MM.1S (cell line): ENCODE measurements at regions not wholly inside any gene's neighbourhood (a gene's known extent, or its start where the extent isn't known, plus 50 kb on each side); places are given as distances from the start of the nearest gene placed in this dataset.

Experiments
- DNase-seq: peaks from one replicate; pipeline ENCODE4 v3.0.0-alpha.2; 2015
- H2AFZ ChIP-seq: fragments of 300-600 bp; sonication (generic); 2 replicates; pipeline ENCODE4 v1.6.0; 2016; ENCODE audit warnings: antibody characterized with exemption, low read length
- H3F3A ChIP-seq: fragments of 300-600 bp; sonication (generic); 2 replicates; pipeline ENCODE4 v1.6.1; 2016; ENCODE audit warnings: mild to moderate bottlenecking, antibody characterized with exemption, low read length, moderate library complexity, mixed read lengths; ENCODE audit not compliant: insufficient read depth
- H3K27ac ChIP-seq: fragments of 300-600 bp; sonication (generic); 2 replicates; pipeline ENCODE4 v1.5.1; 2016; ENCODE audit warnings: mild to moderate bottlenecking, low read length
- H3K27me3 ChIP-seq: fragments of 300-600 bp; sonication (generic); replicated peaks from 2 replicates; pipeline ENCODE4 v1.6.0; 2016; ENCODE audit warnings: low read length; ENCODE audit not compliant: insufficient read depth
- H3K36me3 ChIP-seq: fragments of 300-600 bp; sonication (generic); replicated peaks from 2 replicates; pipeline ENCODE4 v1.6.1; 2016; ENCODE audit warnings: mild to moderate bottlenecking, low read length, mixed read lengths; ENCODE audit not compliant: insufficient read depth
- H3K4me1 ChIP-seq: fragments of 300-600 bp; sonication (generic); 2 replicates; pipeline ENCODE4 v1.6.1; 2016; ENCODE audit warnings: low read length, mixed read lengths
- H3K4me2 ChIP-seq: fragments of 300-600 bp; sonication (generic); 2 replicates; pipeline ENCODE4 v1.6.0; 2016; ENCODE audit warnings: low read depth, low read length
- H3K4me3 ChIP-seq: fragments of 300-600 bp; sonication (generic); 2 replicates; pipeline ENCODE4 v1.5.1; 2016; ENCODE audit warnings: low read length, mixed read lengths
- H3K79me2 ChIP-seq: fragments of 300-600 bp; sonication (generic); 2 replicates; pipeline ENCODE4 v1.6.1; 2016; ENCODE audit warnings: mixed run types, low read length, mixed read lengths
- H3K9ac ChIP-seq: fragments of 300-600 bp; sonication (generic); 2 replicates; pipeline ENCODE4 v1.6.1; 2016; ENCODE audit warnings: low read length, mixed read lengths
- H3K9me2 ChIP-seq: fragments of 300-600 bp; sonication (generic); replicated peaks from 2 replicates; pipeline ENCODE4 v1.6.1; 2016; ENCODE audit warnings: mild to moderate bottlenecking, low read length, mixed read lengths; ENCODE audit not compliant: insufficient read depth
- H3K9me3 ChIP-seq: fragments of 300-600 bp; sonication (generic); replicated peaks from 2 replicates; pipeline ENCODE4 v1.6.1; 2016; ENCODE audit warnings: mild to moderate bottlenecking, low read length, mixed read lengths; ENCODE audit not compliant: insufficient read depth
- H4K20me1 ChIP-seq: fragments of 300-600 bp; sonication (generic); 2 replicates; pipeline ENCODE4 v1.6.1; 2016; ENCODE audit warnings: mild to moderate bottlenecking, low read length, moderate library complexity, mixed read lengths; ENCODE audit not compliant: insufficient read depth
- CTCF ChIP-seq: fragments of 300-600 bp; sonication (generic); IDR thresholded peaks from 2 replicates; pipeline ENCODE4 v1.5.1; 2016; ENCODE audit warnings: antibody characterized with exemption, low read length, mixed read lengths
- EZH2 ChIP-seq: fragments of 300-600 bp; sonication (generic); optimal IDR thresholded peaks from 2 replicates; pipeline ENCODE3; 2017; ENCODE audit warnings: low read depth, mild to moderate bottlenecking, antibody characterized with exemption, low read length, mixed read lengths
- EZH2phosphoT487 ChIP-seq: fragments of 300-600 bp; sonication (generic); IDR thresholded peaks from 2 replicates; pipeline ENCODE4 v1.6.1; 2018; ENCODE audit warnings: antibody characterized with exemption, low read length

GRCh38 chr21:36608897-36609225 is 90.1 kb upstream of the SIM2 start:
- no peak overlapping the region for H2AFZ ChIP-seq
- no peaks in the 10 kb centered on the region for H3K4me1 ChIP-seq
- peak; percentile 4 for DNase-seq
- no peaks in the 10 kb centered on the region for H3K9me2 ChIP-seq
- no peak overlapping the region for H3K9ac ChIP-seq
- no peaks in the 10 kb centered on the region for H3K79me2 ChIP-seq
- H3K36me3 ChIP-seq: no peaks in the 10 kb centered on the region
- no peak overlapping the region for H3K27ac ChIP-seq
- TF ChIP-seq CTCF (no peak), EZH2 (no peak), EZH2phosphoT487 (no peak)
- H3K4me3 ChIP-seq: no peak overlapping the region
- H3K27me3 ChIP-seq: peaks cover 7% of the 10 kb centered on the region; the same call in 1 of the 2 replicates
- H3K9me3 ChIP-seq: no peaks in the 10 kb centered on the region
- H3F3A ChIP-seq: no peaks in the 10 kb centered on the region
- no peak overlapping the region for H3K4me2 ChIP-seq
- no peaks in the 10 kb centered on the region for H4K20me1 ChIP-seq

GRCh38 chr21:36609654-36610053 is 89.3 kb upstream of the SIM2 start:
- H3F3A ChIP-seq: no peaks in the 10 kb centered on the region
- peaks cover 7% of the 10 kb centered on the region; the same call in 1 of the 2 replicates for H3K27me3 ChIP-seq
- TF ChIP-seq EZH2phosphoT487: no peak

GRCh38 chr21:36610201-36610600 is 88.7 kb upstream of the SIM2 start:
- no peaks in the 10 kb centered on the region for H3K9me3 ChIP-seq
- no peaks in the 10 kb centered on the region for H4K20me1 ChIP-seq
- no peak overlapping the region for H3K4me2 ChIP-seq
- no peak overlapping the region for H3K9ac ChIP-seq
- no peak overlapping the region for H2AFZ ChIP-seq
- TF ChIP-seq CTCF (no peak), EZH2phosphoT487 (no peak)
- H3K27me3 ChIP-seq: peaks cover 7% of the 10 kb centered on the region; the same call in 1 of the 2 replicates
- H3K27ac ChIP-seq: no peak overlapping the region
- no peak overlapping the region for H3K4me3 ChIP-seq
- DNase-seq: no peak
- H3K9me2 ChIP-seq: no peaks in the 10 kb centered on the region
- no peaks in the 10 kb centered on the region for H3F3A ChIP-seq
- H3K79me2 ChIP-seq: no peaks in the 10 kb centered on the region
- no peaks in the 10 kb centered on the region for H3K36me3 ChIP-seq
- H3K4me1 ChIP-seq: no peaks in the 10 kb centered on the region

More at GRCh38 chr21:36609654-36610053, 89.3 kb upstream of the SIM2 start:
- no peak overlapping the region for H3K9ac ChIP-seq
- no peaks in the 10 kb centered on the region for H3K36me3 ChIP-seq
- DNase-seq: no peak
- no peaks in the 10 kb centered on the region for H3K9me2 ChIP-seq
- no peaks in the 10 kb centered on the region for H3K79me2 ChIP-seq
- no peak overlapping the region for H2AFZ ChIP-seq
- no peaks in the 10 kb centered on the region for H3K4me1 ChIP-seq
- H3K4me3 ChIP-seq: no peak overlapping the region
- H3K4me2 ChIP-seq: no peak overlapping the region
- no peak overlapping the region for H3K27ac ChIP-seq
- no peaks in the 10 kb centered on the region for H4K20me1 ChIP-seq
- H3K9me3 ChIP-seq: no peaks in the 10 kb centered on the region

GRCh38 chr21:36610935-36611334 is 88.0 kb upstream of the SIM2 start:
- no peak overlapping the region for H3K4me3 ChIP-seq
- H3K79me2 ChIP-seq: no peaks in the 10 kb centered on the region
- H3K4me2 ChIP-seq: no peak overlapping the region
- no peak overlapping the region for H3K9ac ChIP-seq
- no peaks in the 10 kb centered on the region for H4K20me1 ChIP-seq
- TF ChIP-seq CTCF: no peak
- H3K27ac ChIP-seq: no peak overlapping the region
- H3K9me2 ChIP-seq: no peaks in the 10 kb centered on the region
- H3F3A ChIP-seq: no peaks in the 10 kb centered on the region
- no peak for DNase-seq
- peaks cover 7% of the 10 kb centered on the region; the same call in 1 of the 2 replicates for H3K27me3 ChIP-seq
- H3K9me3 ChIP-seq: no peaks in the 10 kb centered on the region
- no peak overlapping the region for H2AFZ ChIP-seq
- no peaks in the 10 kb centered on the region for H3K36me3 ChIP-seq
- H3K4me1 ChIP-seq: no peaks in the 10 kb centered on the region
